ENCODE measurements at regions not wholly inside any gene's neighbourhood (a gene's known extent, or its start where the extent isn't known, plus 50 kb on each side); places are given as distances from the start of the nearest gene placed in this dataset.
"Not testable (repeated sequence)": the region's sequence is repeated elsewhere in the genome, so short reads cannot be mapped to it uniquely, and the experiment has no call there.

DNA sequence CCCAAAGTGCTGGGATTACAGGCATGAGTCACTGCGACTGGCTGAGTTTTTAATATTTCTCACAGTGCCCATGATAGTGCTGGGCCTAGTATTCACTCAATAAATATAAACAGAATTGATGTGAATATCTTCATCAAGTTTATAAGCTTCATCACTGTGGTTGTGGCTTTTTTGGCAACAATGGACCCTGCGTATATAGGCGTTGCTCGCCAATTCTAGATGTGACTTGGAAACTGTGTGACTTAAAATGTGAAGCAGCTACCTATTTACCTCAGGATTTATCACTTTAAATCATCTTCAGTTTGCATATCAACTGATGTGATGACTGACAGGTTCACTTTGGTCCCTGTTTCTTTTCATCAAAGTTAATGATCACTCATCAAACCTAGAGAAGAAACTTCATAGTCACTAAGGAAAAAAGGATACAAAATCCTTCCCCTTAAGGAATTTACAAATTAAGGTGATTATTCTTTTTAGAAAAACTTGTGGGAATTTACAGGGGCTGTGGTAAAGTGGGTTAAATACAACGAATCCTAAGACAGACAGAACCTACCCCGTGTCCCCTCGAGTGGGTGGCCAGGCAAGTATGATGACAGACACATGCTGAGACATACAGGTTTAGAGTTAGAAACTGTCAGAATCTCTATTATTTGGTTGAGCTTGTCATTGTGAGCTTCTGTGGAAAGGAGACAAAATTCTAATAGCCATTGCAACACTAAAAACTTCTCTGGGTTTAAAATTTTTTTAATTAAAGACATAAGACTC is 101.3 kb downstream of the AKAP11 start:
- Mint-ChIP-seq H3K9me3 (peaks cover 5% of the 10 kb centered on the region), H3K27me3 (ENCODE audit: low read depth) (no peaks in the 10 kb centered on the region), H3K4me3 (no peak overlapping the region), H3K36me3 (ENCODE audit: insufficient read depth) (no peaks in the 10 kb centered on the region), H3K4me1 (ENCODE audit: low read depth) (peaks cover 50% of the 10 kb centered on the region)
- peak; percentile 18 to 38 for ATAC-seq
- DNase-seq: no peak

DNA sequence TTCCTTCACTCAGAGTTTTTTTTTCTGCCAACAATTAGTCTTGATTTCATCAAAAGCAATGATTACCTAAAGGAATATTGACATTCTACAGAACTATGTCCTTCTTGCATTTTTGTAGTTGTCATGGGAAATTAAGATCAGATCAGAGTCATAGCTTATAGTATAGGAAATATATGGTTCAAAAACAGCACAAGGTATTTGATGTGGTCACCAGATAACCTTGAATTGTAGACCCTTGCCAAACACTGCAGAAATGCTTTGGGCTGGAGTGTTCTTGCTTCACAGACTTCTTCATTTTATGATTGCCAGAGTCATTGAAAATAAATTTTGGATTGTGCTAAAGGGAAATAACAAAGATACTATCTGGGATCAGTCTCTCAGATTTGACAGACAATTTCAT is 103.7 kb downstream of the AKAP11 start:
- no peak for DNase-seq
- H3K4me3 Mint-ChIP-seq: no peak overlapping the region
- no peaks in the 10 kb centered on the region for H3K36me3 Mint-ChIP-seq (ENCODE audit: insufficient read depth)
- ATAC-seq: no peak
- H3K4me1 Mint-ChIP-seq (ENCODE audit: low read depth): peaks cover 51% of the 10 kb centered on the region
- peaks cover 5% of the 10 kb centered on the region for H3K9me3 Mint-ChIP-seq
- H3K27me3 Mint-ChIP-seq (ENCODE audit: low read depth): no peaks in the 10 kb centered on the region

DNA sequence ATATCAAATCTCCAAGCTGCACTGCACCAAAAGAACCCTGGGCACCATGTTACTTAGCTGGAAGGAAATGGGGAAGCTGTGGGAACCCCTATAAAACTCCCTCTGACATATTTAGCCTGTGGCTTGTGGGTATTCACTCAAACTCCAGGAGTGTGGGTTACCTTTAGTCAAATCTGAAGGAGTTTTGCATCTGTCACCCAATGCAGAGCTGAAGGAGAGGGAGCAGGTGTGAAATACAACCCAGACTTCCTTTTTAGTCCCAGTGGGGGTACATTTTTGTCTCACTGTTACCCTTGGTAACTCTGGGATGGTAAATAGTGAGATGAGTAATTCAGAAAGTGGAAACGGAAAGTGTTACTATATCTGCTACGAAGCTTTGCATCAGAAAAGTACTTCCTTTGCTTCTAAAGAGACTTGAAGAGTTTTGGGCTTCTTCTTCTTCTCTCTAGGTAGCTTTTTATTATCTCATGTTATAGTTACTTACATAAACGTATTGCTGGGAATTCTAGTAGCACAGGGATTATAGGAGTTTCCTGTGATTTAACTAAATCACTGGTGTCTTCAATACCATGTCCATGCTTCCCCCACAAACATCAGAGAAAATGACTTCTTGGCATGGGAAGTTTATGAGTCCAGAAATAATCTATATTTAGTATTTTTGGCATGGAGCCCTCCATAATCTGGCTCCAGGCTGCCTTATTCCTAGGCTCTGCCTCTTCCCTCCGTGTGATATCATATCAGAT is 105.9 kb downstream of the AKAP11 start:
- peak; percentile 87 for ATAC-seq
- no peak for DNase-seq
- Mint-ChIP-seq H3K27me3 (ENCODE audit: low read depth) (no peaks in the 10 kb centered on the region), H3K9me3 (peaks cover 8% of the 10 kb centered on the region), H3K4me1 (ENCODE audit: low read depth) (peaks cover 48% of the 10 kb centered on the region), H3K36me3 (ENCODE audit: insufficient read depth) (no peaks in the 10 kb centered on the region), H3K4me3 (peak overlapping the region; percentile 37)

DNA sequence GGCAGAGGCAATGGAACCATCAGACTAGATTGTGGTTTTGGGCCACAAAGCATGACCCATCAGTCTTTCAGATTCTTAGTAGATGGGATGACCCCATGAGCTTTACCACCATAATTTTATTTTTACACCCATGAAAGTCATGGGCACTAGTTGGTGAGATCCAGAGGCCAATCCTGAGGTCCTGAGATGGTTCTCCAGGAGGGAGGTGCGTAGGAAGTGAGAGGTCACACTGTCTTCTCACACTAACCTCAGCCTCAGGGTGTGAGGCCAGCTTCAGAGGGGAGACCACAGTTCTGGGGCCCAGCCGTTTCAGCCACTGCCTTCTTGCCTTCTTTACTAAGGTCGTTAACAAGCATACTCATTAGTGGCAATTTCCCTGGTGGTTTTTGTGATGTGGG is 106.4 kb downstream of the AKAP11 start:
- H3K36me3 Mint-ChIP-seq (ENCODE audit: insufficient read depth): no peaks in the 10 kb centered on the region
- H3K9me3 Mint-ChIP-seq: peaks cover 8% of the 10 kb centered on the region
- H3K27me3 Mint-ChIP-seq (ENCODE audit: low read depth): no peaks in the 10 kb centered on the region
- DNase-seq (no peak), ATAC-seq (peak in 1 of 2 donors; percentile 25)
- peaks cover 43% of the 10 kb centered on the region for H3K4me1 Mint-ChIP-seq (ENCODE audit: low read depth)
- H3K4me3 Mint-ChIP-seq: no peak overlapping the region

DNA sequence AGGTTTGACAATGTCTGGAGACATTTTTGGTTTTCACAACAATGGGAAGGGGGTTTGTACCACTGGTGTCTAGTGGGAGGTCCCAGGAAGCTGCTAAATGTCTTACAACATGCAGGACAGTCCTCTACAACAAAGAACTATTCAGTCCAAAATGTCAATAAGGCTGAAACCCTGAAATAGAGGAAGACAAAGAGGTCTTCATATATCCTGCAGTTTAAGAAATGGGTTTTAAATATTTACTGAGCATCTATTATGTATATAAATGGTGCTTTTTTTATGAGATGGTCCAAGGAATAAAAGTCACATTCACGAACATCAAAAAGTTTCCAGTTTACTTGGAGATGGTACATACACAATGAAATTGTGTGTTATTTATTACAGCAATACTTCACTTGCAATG is 107.3 kb downstream of the AKAP11 start:
- DNase-seq: no peak
- Mint-ChIP-seq H3K9me3 (peaks cover 8% of the 10 kb centered on the region), H3K4me3 (no peak overlapping the region), H3K27me3 (ENCODE audit: low read depth) (no peaks in the 10 kb centered on the region), H3K4me1 (ENCODE audit: low read depth) (peaks cover 41% of the 10 kb centered on the region), H3K36me3 (ENCODE audit: insufficient read depth) (no peaks in the 10 kb centered on the region)
- ATAC-seq: no peak

DNA sequence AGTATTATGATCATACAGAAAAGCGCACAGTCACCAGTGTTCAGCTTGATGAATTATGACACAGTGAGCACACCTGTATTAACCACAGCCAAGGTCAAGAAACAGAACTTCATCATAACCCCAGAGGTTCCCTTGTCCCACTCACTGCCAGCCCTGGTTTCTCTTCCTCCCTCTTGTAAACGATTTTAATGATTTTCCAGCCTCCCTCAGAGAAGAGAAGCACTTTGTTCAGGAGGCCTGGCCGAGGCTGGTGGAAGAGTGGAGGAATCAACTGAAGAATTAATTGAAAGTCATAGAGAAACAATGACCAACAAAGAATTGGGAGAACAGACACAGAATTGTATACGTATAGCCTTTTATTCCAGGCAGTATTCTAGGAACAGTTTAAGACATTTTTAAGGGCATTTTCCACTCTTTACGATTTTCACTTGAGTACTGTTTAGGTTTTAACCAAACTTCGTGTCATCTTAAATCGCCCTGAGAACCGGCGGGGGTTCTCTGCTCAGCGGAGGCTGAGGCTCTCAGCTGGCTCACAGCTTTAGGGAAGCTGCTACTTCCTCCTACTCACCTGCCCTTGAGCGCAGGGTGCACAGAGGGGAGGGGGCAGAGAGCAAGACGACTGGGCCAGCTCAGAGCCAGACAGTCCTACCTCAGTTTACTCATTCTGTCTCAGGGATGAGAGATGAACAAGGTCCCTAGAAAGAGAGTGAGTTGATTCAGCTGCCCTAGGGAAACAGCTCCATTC is 108.6 kb downstream of the AKAP11 start:
- Mint-ChIP-seq H3K36me3 (ENCODE audit: insufficient read depth) (no peaks in the 10 kb centered on the region), H3K27me3 (ENCODE audit: low read depth) (no peaks in the 10 kb centered on the region), H3K4me3 (no peak overlapping the region), H3K4me1 (ENCODE audit: low read depth) (peaks cover 39% of the 10 kb centered on the region), H3K9me3 (peaks cover 8% of the 10 kb centered on the region)
- no peak for ATAC-seq
- no peak for DNase-seq

DNA sequence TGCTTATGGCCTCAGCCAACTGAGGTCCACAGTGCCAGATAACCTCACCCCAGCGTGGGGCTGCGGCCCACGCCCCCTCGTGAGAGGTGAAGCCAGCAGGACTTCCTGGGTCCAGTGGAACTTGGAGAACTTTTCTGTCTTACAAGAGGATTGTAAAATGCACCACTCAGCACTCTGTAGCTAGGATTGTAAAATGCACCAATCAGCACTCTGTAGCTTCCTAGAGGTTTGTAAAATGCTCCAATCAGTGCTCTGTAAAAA is 109.1 kb downstream of the AKAP11 start:
- H3K27me3 Mint-ChIP-seq (ENCODE audit: low read depth): no peaks in the 10 kb centered on the region
- no peak for DNase-seq
- H3K36me3 Mint-ChIP-seq (ENCODE audit: insufficient read depth): no peaks in the 10 kb centered on the region
- peaks cover 36% of the 10 kb centered on the region for H3K4me1 Mint-ChIP-seq (ENCODE audit: low read depth)
- H3K9me3 Mint-ChIP-seq: peaks cover 8% of the 10 kb centered on the region
- no peak overlapping the region for H3K4me3 Mint-ChIP-seq
- ATAC-seq: no peak

DNA sequence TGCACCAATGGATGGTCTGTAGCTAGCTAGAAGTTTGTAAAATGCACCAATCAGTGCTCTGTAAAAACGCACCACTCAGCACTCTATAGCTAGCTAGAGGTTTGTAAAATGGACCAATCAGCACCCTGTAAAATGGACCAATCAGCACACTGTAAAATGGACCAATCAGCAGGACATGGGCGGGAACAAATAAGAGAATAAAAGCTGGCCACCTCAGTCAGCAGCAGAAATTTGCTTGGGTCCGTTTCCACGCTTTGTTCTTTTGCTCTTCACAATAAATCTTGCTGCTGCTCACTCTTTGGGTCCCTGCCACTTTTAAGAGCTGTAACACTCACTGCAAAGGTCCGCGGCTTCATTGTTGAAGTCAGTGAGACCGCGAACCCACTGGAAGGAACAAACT is 109.5 kb downstream of the AKAP11 start:
- not testable (repeated sequence) for DNase-seq; H3K9me3 Mint-ChIP-seq; H3K4me3 Mint-ChIP-seq; H3K27me3 Mint-ChIP-seq (ENCODE audit: low read depth); H3K36me3 Mint-ChIP-seq (ENCODE audit: insufficient read depth); ATAC-seq
- H3K4me1 Mint-ChIP-seq (ENCODE audit: low read depth): peaks cover 34% of the 10 kb centered on the region

DNA sequence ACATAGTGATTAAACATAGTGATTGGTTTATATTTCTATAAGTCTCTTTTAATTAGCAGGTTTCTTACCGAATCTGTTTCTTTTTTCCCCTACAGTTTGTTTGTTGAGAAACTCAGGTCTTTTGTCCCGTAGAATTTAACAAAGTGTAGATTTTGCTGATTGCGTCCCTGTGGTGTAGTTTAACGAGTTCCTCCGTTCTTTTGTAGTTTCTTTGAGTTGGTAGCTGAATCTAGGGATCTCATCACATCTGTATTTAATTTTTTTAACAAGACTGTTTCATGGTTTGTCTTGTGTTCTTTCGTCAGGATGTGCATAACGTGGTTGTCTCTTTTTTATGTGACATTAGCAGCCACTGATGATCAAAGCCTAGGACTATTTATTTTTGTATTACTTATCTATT is 111.1 kb downstream of the AKAP11 start:
- ATAC-seq: no peak
- Mint-ChIP-seq H3K4me1 (ENCODE audit: low read depth) (peaks cover 32% of the 10 kb centered on the region), H3K36me3 (ENCODE audit: insufficient read depth) (no peaks in the 10 kb centered on the region), H3K4me3 (no peak overlapping the region), H3K27me3 (ENCODE audit: low read depth) (no peaks in the 10 kb centered on the region), H3K9me3 (peaks cover 3% of the 10 kb centered on the region)
- DNase-seq: no peak

DNA sequence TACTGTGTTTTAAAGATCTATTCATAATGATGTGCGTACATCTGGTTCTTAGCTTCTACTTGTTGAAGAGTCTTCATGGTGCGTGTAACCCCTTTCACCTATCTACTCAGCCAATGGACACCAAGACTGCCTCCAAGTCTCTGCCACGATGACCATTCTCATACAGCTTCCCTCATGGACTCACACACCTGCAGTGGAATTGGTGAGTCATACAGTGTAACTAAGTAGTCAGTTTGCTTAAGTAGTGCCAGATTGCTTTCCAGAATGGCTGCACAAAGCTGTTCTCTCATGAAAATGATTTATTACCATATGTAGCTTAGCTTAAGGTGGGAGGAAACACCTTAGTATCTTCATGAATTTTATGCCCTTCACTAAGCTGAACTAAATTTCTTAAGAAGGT is 112.3 kb downstream of the AKAP11 start:
- Mint-ChIP-seq H3K36me3 (ENCODE audit: insufficient read depth) (no peaks in the 10 kb centered on the region), H3K27me3 (ENCODE audit: low read depth) (no peaks in the 10 kb centered on the region), H3K9me3 (peaks cover 3% of the 10 kb centered on the region), H3K4me3 (no peak overlapping the region), H3K4me1 (ENCODE audit: low read depth) (peaks cover 30% of the 10 kb centered on the region)
- ATAC-seq (no peak), DNase-seq (no peak)

DNA sequence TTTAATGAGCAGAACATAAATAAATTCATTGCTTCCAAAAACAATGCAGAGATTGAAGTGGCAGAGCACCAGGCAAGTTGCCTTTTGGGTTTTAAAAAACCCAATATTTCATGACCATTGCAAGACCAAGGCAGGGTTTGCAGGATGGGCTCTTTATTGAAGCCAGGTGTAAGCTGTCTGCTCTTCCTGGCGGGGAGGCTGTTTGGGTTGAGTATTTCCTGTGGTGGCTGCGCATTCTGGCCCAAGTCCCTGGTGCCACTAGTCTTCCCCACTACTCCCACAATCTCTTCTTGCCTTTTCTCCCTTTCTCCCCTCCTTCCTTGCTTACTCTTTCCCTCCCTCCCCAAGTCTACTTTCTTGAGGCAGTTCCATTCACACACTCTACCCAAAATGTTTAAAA is 116.4 kb downstream of the AKAP11 start:
- ATAC-seq (no peak), DNase-seq (no peak)
- Mint-ChIP-seq H3K9me3 (no peaks in the 10 kb centered on the region), H3K27me3 (ENCODE audit: low read depth) (no peaks in the 10 kb centered on the region), H3K4me1 (ENCODE audit: low read depth) (peaks cover 44% of the 10 kb centered on the region), H3K36me3 (ENCODE audit: insufficient read depth) (no peaks in the 10 kb centered on the region), H3K4me3 (no peak overlapping the region)

DNA sequence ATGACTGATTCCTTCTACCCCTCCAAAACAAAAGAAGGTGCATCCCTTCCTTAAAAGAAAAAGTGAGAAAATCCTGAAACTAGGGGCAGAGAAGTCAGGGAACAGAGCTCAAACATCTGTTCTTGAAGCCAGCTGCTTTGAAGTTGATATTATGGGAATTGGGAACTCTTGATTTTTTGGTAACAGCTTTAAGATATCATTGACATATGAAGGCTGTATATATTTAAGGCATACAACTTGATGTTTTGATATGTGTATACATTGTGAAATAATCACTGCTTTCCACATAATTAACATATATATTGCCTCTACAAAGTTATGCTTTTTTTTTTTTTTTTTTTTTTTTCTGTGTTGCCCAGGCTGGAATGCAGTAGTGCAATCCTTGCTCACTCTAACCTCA is 117.1 kb downstream of the AKAP11 start:
- no peak for ATAC-seq
- Mint-ChIP-seq H3K9me3 (no peaks in the 10 kb centered on the region), H3K4me3 (no peak overlapping the region), H3K4me1 (ENCODE audit: low read depth) (peaks cover 51% of the 10 kb centered on the region), H3K27me3 (ENCODE audit: low read depth) (no peaks in the 10 kb centered on the region), H3K36me3 (ENCODE audit: insufficient read depth) (no peaks in the 10 kb centered on the region)
- no peak for DNase-seq

DNA sequence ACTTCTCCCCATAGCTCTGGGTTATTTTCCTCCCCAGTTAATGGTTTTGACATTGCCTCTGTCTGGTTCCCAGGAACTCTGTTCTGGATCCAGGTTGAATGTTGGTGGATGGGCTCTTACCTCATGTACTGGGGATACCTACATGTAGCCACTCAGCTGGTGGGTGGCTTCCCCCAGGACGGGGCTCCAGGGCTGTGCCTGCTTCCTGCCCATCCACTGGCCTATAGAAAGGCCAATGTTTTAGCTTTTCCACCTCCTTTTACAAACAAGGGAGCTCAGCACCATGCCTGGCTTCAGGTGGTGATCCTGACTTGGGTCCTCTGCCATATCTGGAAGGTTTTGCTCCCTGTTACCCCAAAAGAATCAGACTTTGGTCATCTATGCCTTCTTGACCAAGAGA is 120.2 kb downstream of the AKAP11 start:
- no peak for DNase-seq
- Mint-ChIP-seq H3K4me3 (no peak overlapping the region), H3K27me3 (ENCODE audit: low read depth) (no peaks in the 10 kb centered on the region), H3K4me1 (ENCODE audit: low read depth) (peaks cover 78% of the 10 kb centered on the region), H3K36me3 (ENCODE audit: insufficient read depth) (no peaks in the 10 kb centered on the region), H3K9me3 (no peaks in the 10 kb centered on the region)
- ATAC-seq: no peak

DNA sequence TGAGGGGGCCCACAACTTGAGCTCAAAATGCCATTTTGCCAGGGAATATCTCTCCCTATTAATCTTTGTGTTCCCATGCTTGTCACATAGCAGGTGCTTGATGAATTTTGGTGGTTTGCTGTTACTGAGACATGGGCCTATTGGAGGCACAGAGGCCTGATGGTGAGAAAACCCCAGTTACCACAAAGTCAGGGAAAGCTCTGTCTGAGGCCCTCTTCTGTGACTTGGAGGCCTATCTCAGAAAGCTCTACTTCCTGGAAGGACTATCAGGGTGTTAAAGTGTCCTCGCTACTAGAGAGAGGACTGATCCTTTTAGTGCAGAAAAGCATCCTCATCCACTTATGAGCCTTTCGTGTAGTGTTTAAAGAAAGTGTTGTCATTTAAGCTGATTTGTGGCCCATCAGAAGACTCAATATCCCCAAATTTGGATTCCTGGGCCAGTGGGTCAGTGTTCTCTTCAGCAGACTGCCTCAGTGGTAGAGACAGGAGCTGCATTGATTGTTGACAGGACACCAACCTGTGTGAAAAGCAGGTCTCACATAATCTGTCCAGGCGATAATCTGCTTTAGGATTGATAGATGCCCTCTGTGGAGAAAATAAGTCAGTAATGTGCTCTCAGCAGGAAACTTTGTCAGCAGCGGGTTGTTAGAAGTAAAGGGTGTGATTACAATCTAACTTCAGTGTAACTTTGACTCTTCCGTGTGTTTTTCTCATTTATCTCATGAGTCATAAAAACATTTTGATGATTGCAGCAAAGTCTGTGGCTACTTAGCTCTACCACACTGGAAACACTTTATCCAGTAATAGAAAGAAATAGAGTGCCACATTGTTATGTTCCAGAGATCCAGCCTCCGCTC is 121.0 kb downstream of the AKAP11 start:
- no peaks in the 10 kb centered on the region for H3K9me3 Mint-ChIP-seq
- no peaks in the 10 kb centered on the region for H3K27me3 Mint-ChIP-seq (ENCODE audit: low read depth)
- peaks cover 78% of the 10 kb centered on the region for H3K4me1 Mint-ChIP-seq (ENCODE audit: low read depth)
- DNase-seq: no peak
- ATAC-seq: peak; percentile 63 to 69
- peak overlapping the region; percentile 80 for H3K4me3 Mint-ChIP-seq
- no peaks in the 10 kb centered on the region for H3K36me3 Mint-ChIP-seq (ENCODE audit: insufficient read depth)

All from activated T-cell treated with anti-CD3 and anti-CD28 coated beads, Interleukin-2, amount 50 U/mL, for 4 hours (primary cell).